Body of pancreas (tissue), 4 donors: ENCODE measurements at regions not wholly inside any gene's neighbourhood (a gene's known extent, or its start where the extent isn't known, plus 50 kb on each side); places are given as distances from the start of the nearest gene placed in this dataset.

Experiments used
- ATAC-seq: fragments of 150-250 bp; one replicate; pipeline ENCODE4 v1.9.1; 2016
- DNase-seq, 4 donors: peaks; one replicate each; pipeline ENCODE4 v3.0.0-alpha.2; 2019
- H3K27ac ChIP-seq, 4 donors: fragments of 200-600 bp; sonication (generic); 1 replicate in 3 of 4; 2 replicates in 1 of 4; pipeline versions ENCODE4 v1.5.1 to v1.6.1; 2016 to 2019; ENCODE audit warnings: mild to moderate bottlenecking in 1 of 4, mixed read lengths in 1 of 4, moderate library complexity in 1 of 4
- H3K27me3 ChIP-seq, 2 donors: fragments of 200-600 bp; sonication (generic); one replicate each; pipeline ENCODE4 v1.6.0; 2016; ENCODE audit warnings: mild to moderate bottlenecking in 1 of 2
- H3K36me3 ChIP-seq, 2 donors: fragments of 200-600 bp; sonication (generic); replicated peaks in 1 of 2; 2 replicates each; pipeline ENCODE4 v1.5.1; 2016; ENCODE audit warnings: low read depth in 2 of 2; ENCODE audit not compliant: insufficient read depth in 1 of 2
- H3K4me1 ChIP-seq: fragments of 200-600 bp; sonication (generic); one replicate; pipeline ENCODE4 v1.6.0; 2016
- H3K4me3 ChIP-seq, 2 donors: fragments of 200-600 bp; sonication (generic); 1 replicate in 1 of 2; 2 replicates in 1 of 2; pipeline ENCODE4 v1.5.1; 2016 to 2019
- H3K9me3 ChIP-seq, 3 donors: fragments of 200-600 bp; sonication (generic); 1 replicate in 2 of 3; 2 replicates in 1 of 3; pipeline ENCODE4 v1.5.1; 2016
- CTCF ChIP-seq, 7 experiments: fragments of 450-650 bp in 4 of 7; fragments of 200-600 bp in 3 of 7; sonication (generic) in 3 of 7; IDR thresholded peaks; one replicate each; pipeline ENCODE4 v1.5.1; 2016 to 2019; ENCODE audit warnings: antibody characterized with exemption in 7 of 7
- POLR2A ChIP-seq, 3 donors: fragments of 450-650 bp; IDR thresholded peaks; one replicate each; pipeline ENCODE4 v1.6.1; 2016; ENCODE audit warnings: antibody characterized with exemption in 3 of 3, mild to moderate bottlenecking in 2 of 3
- WGBS, 2 donors: methylation state at CpG; one replicate each; pipeline ENCODE4 v1.1.5; 2017; 5-methylcytosine and 5-hydroxymethylcytosine counted together
- intact Hi-C: fragments of 100-400 bp; cut with DNase I; formaldehyde crosslinking; loops from one replicate; pipeline ENCODE4 v1.15.1; 2023

DNA sequence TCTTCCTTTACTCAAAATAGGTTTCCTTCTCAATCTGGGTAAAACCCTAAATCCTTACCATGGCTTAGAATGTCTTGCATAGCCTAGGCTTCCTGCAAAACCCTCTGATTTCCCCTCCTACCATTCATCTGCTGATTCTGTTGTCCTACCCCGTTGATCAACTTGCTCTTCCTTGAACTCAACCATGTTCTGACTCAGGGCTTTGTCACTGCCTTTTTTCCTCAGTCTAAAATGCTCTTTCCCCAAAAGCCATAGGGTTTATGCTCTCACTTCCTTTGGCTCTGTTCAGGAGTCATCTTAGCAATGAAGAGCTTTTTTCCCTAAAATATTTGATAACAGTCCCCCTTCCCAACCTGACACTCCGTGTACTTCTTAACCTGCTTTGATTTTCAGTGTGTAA, 79.4 kb upstream of the IZUMO3 start:
- WGBS, 2 donors: 47 to 50% methylated on average over 2 of the region's 2 CpGs

GRCh38 chr9:24624481-24624880, 78.8 kb upstream of the IZUMO3 start:
- Histone ChIP-seq H3K4me1 (no peaks in the 10 kb centered on the region), H3K36me3 (no peaks in the 10 kb centered on the region), H3K27me3 (no peaks in the 10 kb centered on the region), H3K27ac (no peak overlapping the region), H3K9me3 (no peaks in the 10 kb centered on the region), H3K4me3 (no peak overlapping the region)
- ATAC-seq (no peak), DNase-seq (no peak)
- TF ChIP-seq CTCF (IDR thresholded peaks at IDR 0.05) (no peak), POLR2A (IDR thresholded peaks at IDR 0.05) (no peak)
- intact Hi-C loops: no loop called here

More for the DNA sequence above, 79.4 kb upstream of the IZUMO3 start:
- no peak for DNase-seq
- TF ChIP-seq POLR2A (IDR thresholded peaks at IDR 0.05) (no peak), CTCF (IDR thresholded peaks at IDR 0.05) (no peak)
- Histone ChIP-seq H3K27me3 (no peaks in the 10 kb centered on the region), H3K36me3 (no peaks in the 10 kb centered on the region), H3K9me3 (no peaks in the 10 kb centered on the region), H3K4me3 (no peak overlapping the region), H3K4me1 (no peaks in the 10 kb centered on the region), H3K27ac (no peak overlapping the region)
- intact Hi-C loops: no loop called here
- ATAC-seq: no peak

DNA sequence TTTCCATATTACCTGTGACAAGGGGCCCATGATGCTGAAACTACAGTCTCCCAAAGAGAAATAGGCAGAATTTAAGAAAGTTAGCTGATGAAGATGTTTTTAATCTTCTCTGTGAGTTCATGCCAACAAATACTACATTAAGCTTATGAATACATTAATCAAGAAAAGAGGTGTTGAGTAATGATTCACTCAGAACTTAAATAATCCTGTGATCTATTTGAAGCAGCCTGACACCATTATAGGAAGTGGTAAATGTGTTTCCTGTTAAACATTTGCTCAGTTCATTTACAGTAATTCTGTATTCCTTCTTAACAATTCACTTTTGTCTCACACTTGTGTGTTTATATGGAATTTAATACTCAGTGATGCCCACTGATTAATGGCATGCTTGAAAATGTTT, 75.0 kb upstream of the IZUMO3 start:
- DNase-seq (no peak), ATAC-seq (no peak)
- Histone ChIP-seq H3K9me3 (no peaks in the 10 kb centered on the region), H3K4me3 (no peak overlapping the region), H3K27ac (no peak overlapping the region), H3K4me1 (no peaks in the 10 kb centered on the region), H3K27me3 (no peaks in the 10 kb centered on the region), H3K36me3 (no peaks in the 10 kb centered on the region)
- intact Hi-C loops: no loop called here
- no peak for TF ChIP-seq POLR2A (IDR thresholded peaks at IDR 0.05)
- no peak for TF ChIP-seq CTCF (IDR thresholded peaks at IDR 0.05)

GRCh38 chr9:24616863-24617262, 71.2 kb upstream of the IZUMO3 start:
- ATAC-seq (no peak), DNase-seq (no peak)
- no peaks in the 10 kb centered on the region for H3K4me1 ChIP-seq
- no peaks in the 10 kb centered on the region for H3K27me3 ChIP-seq
- no peaks in the 10 kb centered on the region for H3K9me3 ChIP-seq
- TF ChIP-seq POLR2A (IDR thresholded peaks at IDR 0.05) (no peak), CTCF (IDR thresholded peaks at IDR 0.05) (no peak)
- no peak overlapping the region for H3K27ac ChIP-seq
- no peak overlapping the region for H3K4me3 ChIP-seq
- 59 to 67% methylated on average over 1 of the region's 1 CpG for WGBS, 2 donors
- no peaks in the 10 kb centered on the region for H3K36me3 ChIP-seq
- intact Hi-C loops: no loop called here

GRCh38 chr9:24614070-24614469, 68.4 kb upstream of the IZUMO3 start:
- Histone ChIP-seq H3K4me1 (no peaks in the 10 kb centered on the region), H3K9me3 (no peaks in the 10 kb centered on the region), H3K27me3 (no peaks in the 10 kb centered on the region), H3K36me3 (no peaks in the 10 kb centered on the region), H3K4me3 (no peak overlapping the region), H3K27ac (no peak overlapping the region)
- DNase-seq (no peak), ATAC-seq (no peak)
- intact Hi-C loops: no loop called here
- no peak for TF ChIP-seq CTCF (IDR thresholded peaks at IDR 0.05)
- no peak for TF ChIP-seq POLR2A (IDR thresholded peaks at IDR 0.05)
- WGBS, 2 donors: 18% methylated on average over 2 of the region's 2 CpGs
